DOHH2 (cell line): ENCODE measurements at regions not wholly inside any gene's neighbourhood (a gene's known extent, or its start where the extent isn't known, plus 50 kb on each side); places are given as distances from the start of the nearest gene placed in this dataset.

Experiments
- H3F3A ChIP-seq: fragments of 200-600 bp; sonication (generic), shearing (Covaris generic); 2 replicates; pipeline ENCODE4 v1.6.0; 2016; ENCODE audit warnings: antibody characterized with exemption, mild to moderate bottlenecking; ENCODE audit not compliant: control insufficient read depth, insufficient read depth
- H3K27ac ChIP-seq: fragments of 200-600 bp; sonication (generic); 2 replicates; pipeline ENCODE4 v1.5.1; 2014; ENCODE audit warnings: low read depth, mild to moderate bottlenecking, low read length, moderate library complexity
- H3K27me3 ChIP-seq: fragments of 200-600 bp; sonication (generic); 2 replicates; pipeline ENCODE4 v1.6.1; 2014; ENCODE audit warnings: mild to moderate bottlenecking, low read length, mixed read lengths; ENCODE audit not compliant: control insufficient read depth
- H3K36me3 ChIP-seq: fragments of 200-600 bp; sonication (generic); 2 replicates; pipeline ENCODE4 v1.6.1; 2014; ENCODE audit warnings: mild to moderate bottlenecking, low read length, moderate library complexity, mixed read lengths; ENCODE audit not compliant: control insufficient read depth
- H3K4me1 ChIP-seq: fragments of 200-600 bp; sonication (generic); 2 replicates; pipeline ENCODE4 v1.6.1; 2014; ENCODE audit warnings: mild to moderate bottlenecking, low read length, mixed read lengths; ENCODE audit not compliant: control insufficient read depth
- H3K4me2 ChIP-seq: fragments of 200-600 bp; sonication (generic); 2 replicates; pipeline ENCODE4 v1.6.0; 2014; ENCODE audit warnings: mild to moderate bottlenecking, low read length, moderate library complexity
- H3K4me3 ChIP-seq: fragments of 200-600 bp; sonication (generic); 2 replicates; pipeline ENCODE4 v1.5.1; 2014; ENCODE audit warnings: mild to moderate bottlenecking, low read length, mixed read lengths
- H3K79me2 ChIP-seq: fragments of 200-600 bp; sonication (generic); 2 replicates; pipeline ENCODE4 v1.6.1; 2014; ENCODE audit warnings: mild to moderate bottlenecking, low read length, mixed read lengths; ENCODE audit not compliant: control insufficient read depth
- H3K9me2 ChIP-seq: fragments of 200-600 bp; sonication (generic); replicated peaks from 2 replicates; pipeline ENCODE4 v1.6.1; 2014; ENCODE audit warnings: mild to moderate bottlenecking, low read length, mixed read lengths; ENCODE audit not compliant: control insufficient read depth
- H3K9me3 ChIP-seq: fragments of 200-600 bp; sonication (generic); 2 replicates; pipeline ENCODE4 v1.6.1; 2014; ENCODE audit warnings: antibody characterized with exemption, low read length, mixed read lengths; ENCODE audit not compliant: control insufficient read depth, insufficient read depth
- H4K20me1 ChIP-seq: fragments of 200-600 bp; sonication (generic); 2 replicates; pipeline ENCODE4 v1.6.0; 2014; ENCODE audit warnings: low read depth, mild to moderate bottlenecking, antibody characterized with exemption, low read length, moderate library complexity; ENCODE audit not compliant: control insufficient read depth, insufficient read depth
- EZH2phosphoT487 ChIP-seq: fragments of 200-600 bp; sonication (generic); IDR thresholded peaks from 2 replicates; pipeline ENCODE4 v1.6.1; 2017; ENCODE audit warnings: borderline replicate concordance, mild to moderate bottlenecking, antibody characterized with exemption, low read length, moderate library complexity, mixed read lengths
- TF ChIP-seq, protein P1 (sequence below): fragments of 200-600 bp; sonication (generic); IDR thresholded peaks from one replicate; pipeline ENCODE4 v1.5.1; 2014; ENCODE audit warnings: antibody characterized with exemption, mild to moderate bottlenecking, low read depth, low read length; ENCODE audit not compliant: poor library complexity, severe bottlenecking

DNA sequence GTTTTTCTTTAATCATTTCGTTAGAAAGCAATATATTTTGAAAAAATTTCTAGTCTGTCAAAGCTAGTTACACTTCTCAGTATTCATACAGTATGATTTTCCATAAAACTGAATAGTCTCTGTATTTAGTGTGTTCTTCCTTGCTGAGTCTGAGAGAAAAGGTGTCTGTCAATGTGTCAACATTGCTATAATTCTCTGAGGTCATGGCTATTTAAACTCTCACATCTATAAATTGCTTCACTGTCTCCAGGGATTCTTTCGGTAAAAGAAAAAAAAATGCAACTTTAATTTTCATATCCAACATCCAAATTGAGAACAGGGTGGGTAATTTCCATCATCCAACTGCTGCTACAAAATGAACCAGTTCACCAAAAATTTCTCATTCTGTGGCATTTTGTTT lies 319.7 kb upstream of the GHITM start:
- H3K79me2 ChIP-seq, result no peaks in the 10 kb centered on the region
- no peak overlapping the region for H3K4me2 ChIP-seq
- H3K27me3 ChIP-seq, result no peaks in the 10 kb centered on the region
- no peaks in the 10 kb centered on the region for H3K4me1 ChIP-seq
- no peaks in the 10 kb centered on the region for H3K36me3 ChIP-seq
- no peak overlapping the region for H3K27ac ChIP-seq
- H3K4me3 ChIP-seq, result no peak overlapping the region
- no peak for TF ChIP-seq EZH2phosphoT487
- TF ChIP-seq, protein P1, sequence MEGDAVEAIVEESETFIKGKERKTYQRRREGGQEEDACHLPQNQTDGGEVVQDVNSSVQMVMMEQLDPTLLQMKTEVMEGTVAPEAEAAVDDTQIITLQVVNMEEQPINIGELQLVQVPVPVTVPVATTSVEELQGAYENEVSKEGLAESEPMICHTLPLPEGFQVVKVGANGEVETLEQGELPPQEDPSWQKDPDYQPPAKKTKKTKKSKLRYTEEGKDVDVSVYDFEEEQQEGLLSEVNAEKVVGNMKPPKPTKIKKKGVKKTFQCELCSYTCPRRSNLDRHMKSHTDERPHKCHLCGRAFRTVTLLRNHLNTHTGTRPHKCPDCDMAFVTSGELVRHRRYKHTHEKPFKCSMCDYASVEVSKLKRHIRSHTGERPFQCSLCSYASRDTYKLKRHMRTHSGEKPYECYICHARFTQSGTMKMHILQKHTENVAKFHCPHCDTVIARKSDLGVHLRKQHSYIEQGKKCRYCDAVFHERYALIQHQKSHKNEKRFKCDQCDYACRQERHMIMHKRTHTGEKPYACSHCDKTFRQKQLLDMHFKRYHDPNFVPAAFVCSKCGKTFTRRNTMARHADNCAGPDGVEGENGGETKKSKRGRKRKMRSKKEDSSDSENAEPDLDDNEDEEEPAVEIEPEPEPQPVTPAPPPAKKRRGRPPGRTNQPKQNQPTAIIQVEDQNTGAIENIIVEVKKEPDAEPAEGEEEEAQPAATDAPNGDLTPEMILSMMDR, result no peak
- no peaks in the 10 kb centered on the region for H4K20me1 ChIP-seq
- H3F3A ChIP-seq, result no peaks in the 10 kb centered on the region
- H3K9me3 ChIP-seq, result no peaks in the 10 kb centered on the region
- no peaks in the 10 kb centered on the region for H3K9me2 ChIP-seq

DNA sequence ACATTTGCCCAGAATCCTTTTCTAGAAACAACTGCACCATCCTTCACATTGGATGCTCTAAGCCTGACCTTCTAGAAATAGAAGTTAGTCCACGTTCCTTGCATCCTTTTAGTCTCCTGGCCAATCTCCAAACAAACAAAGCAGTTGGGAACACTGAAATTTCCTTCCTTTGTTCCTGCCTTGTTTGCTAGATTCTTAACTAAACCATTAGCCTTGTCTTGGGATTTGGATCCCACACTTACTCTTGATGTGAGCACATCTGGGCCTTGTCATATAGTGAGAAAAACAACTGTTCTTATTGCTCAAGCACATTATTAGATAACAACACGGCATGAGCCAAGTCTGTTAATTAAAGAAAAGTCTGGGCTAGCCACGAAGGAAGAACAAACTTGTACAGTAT lies 319.3 kb upstream of the GHITM start:
- TF ChIP-seq EZH2phosphoT487, result no peak
- TF ChIP-seq, protein P1, result no peak
- H3K36me3 ChIP-seq, result no peaks in the 10 kb centered on the region

GRCh38 chr10:83824099-83824498 lies 315.2 kb upstream of the GHITM start:
- Histone ChIP-seq H3K4me1 (no peaks in the 10 kb centered on the region), H4K20me1 (no peaks in the 10 kb centered on the region), H3K4me3 (no peak overlapping the region), H3K36me3 (no peaks in the 10 kb centered on the region), H3K79me2 (no peaks in the 10 kb centered on the region), H3K9me2 (no peaks in the 10 kb centered on the region), H3F3A (no peaks in the 10 kb centered on the region), H3K9me3 (no peaks in the 10 kb centered on the region), H3K27ac (no peak overlapping the region), H3K4me2 (no peak overlapping the region), H3K27me3 (no peaks in the 10 kb centered on the region)
- TF ChIP-seq EZH2phosphoT487, result no peak
- TF ChIP-seq, protein P1, result no peak

More for the DNA sequence above, 319.3 kb upstream of the GHITM start:
- no peaks in the 10 kb centered on the region for H3K9me3 ChIP-seq
- no peaks in the 10 kb centered on the region for H3K79me2 ChIP-seq
- no peaks in the 10 kb centered on the region for H3K9me2 ChIP-seq
- H3K4me2 ChIP-seq, result no peak overlapping the region
- no peak overlapping the region for H3K4me3 ChIP-seq
- H4K20me1 ChIP-seq, result no peaks in the 10 kb centered on the region
- no peaks in the 10 kb centered on the region for H3F3A ChIP-seq
- H3K27me3 ChIP-seq, result no peaks in the 10 kb centered on the region
- H3K27ac ChIP-seq, result no peak overlapping the region
- H3K4me1 ChIP-seq, result no peaks in the 10 kb centered on the region

GRCh38 chr10:83834096-83834495 lies 305.2 kb upstream of the GHITM start:
- Histone ChIP-seq H3K9me2 (no peaks in the 10 kb centered on the region), H3K4me1 (no peaks in the 10 kb centered on the region), H4K20me1 (no peaks in the 10 kb centered on the region), H3K4me2 (no peak overlapping the region), H3K27me3 (no peaks in the 10 kb centered on the region), H3K27ac (no peak overlapping the region), H3K9me3 (no peaks in the 10 kb centered on the region), H3K36me3 (no peaks in the 10 kb centered on the region), H3K79me2 (no peaks in the 10 kb centered on the region), H3F3A (no peaks in the 10 kb centered on the region), H3K4me3 (no peak overlapping the region)
- TF ChIP-seq EZH2phosphoT487, result no peak
- TF ChIP-seq, protein P1, result no peak
